Effector memory CD8-positive, alpha-beta T cell (primary cell): ENCODE measurements at regions not wholly inside any gene's neighbourhood (a gene's known extent, or its start where the extent isn't known, plus 50 kb on each side); places are given as distances from the start of the nearest gene placed in this dataset.
"Not testable (repeated sequence)": the region's sequence is repeated elsewhere in the genome, so short reads cannot be mapped to it uniquely, and the experiment has no call there.

Source experiments
- ATAC-seq: fragments of 150-1000 bp; cut with Tn5 transposase; replicated peaks from 2 replicates; pipeline ENCODE4 v1.10.0; 2021; ENCODE audit warnings: mild to moderate bottlenecking, moderate library complexity
- DNase-seq, 3 experiments: peaks; one replicate each; pipeline ENCODE4 v3.0.0; 2021
- H3K27ac Mint-ChIP-seq, 2 donors: one replicate each; pipeline ENCODE4 v1.8.0; 2022; ENCODE audit warnings: mild to moderate bottlenecking in 2 of 2, mixed read lengths in 2 of 2, moderate library complexity in 2 of 2
- H3K27me3 Mint-ChIP-seq, 2 donors: one replicate each; pipeline ENCODE4 v1.8.0; 2022; ENCODE audit warnings: mixed read lengths in 2 of 2
- H3K36me3 Mint-ChIP-seq: one replicate; pipeline ENCODE4 v1.8.0; 2022; ENCODE audit warnings: mild to moderate bottlenecking, moderate library complexity, mixed read lengths; ENCODE audit not compliant: insufficient read depth
- H3K4me1 Mint-ChIP-seq, 2 donors: one replicate each; pipeline ENCODE4 v1.8.0; 2022; ENCODE audit warnings: low read depth in 2 of 2, mixed read lengths in 2 of 2
- H3K4me3 Mint-ChIP-seq, 2 donors: one replicate each; pipeline ENCODE4 v1.8.0; 2022; ENCODE audit warnings: mild to moderate bottlenecking in 2 of 2, mixed read lengths in 2 of 2, moderate library complexity in 2 of 2
- H3K9me3 Mint-ChIP-seq, 2 donors: one replicate each; pipeline ENCODE4 v1.8.0; 2022; ENCODE audit warnings: mixed read lengths in 2 of 2

DNA sequence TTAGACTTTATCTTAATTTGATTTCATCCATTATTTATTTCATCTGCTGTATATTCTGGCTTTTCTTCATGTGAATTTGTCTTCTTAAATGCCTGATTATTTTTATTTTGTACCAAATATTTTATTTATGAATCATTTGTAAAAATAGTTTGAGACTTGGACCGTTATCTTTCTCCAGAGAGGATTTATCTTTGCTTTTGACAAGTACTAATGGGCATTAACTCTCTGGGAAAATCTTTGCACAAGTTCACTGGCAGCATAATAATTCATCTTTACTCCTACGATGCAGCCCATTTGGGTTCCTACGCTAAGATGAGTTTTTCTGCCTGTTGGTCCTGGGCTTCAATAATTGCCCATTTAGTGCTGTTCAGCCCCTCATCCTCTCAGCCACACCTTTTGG, 131.0 kb upstream of the RORB start:
- H3K27ac Mint-ChIP-seq: no peak overlapping the region
- H3K36me3 Mint-ChIP-seq: no peaks in the 10 kb centered on the region
- no peak overlapping the region for H3K4me3 Mint-ChIP-seq
- no peak for ATAC-seq
- H3K27me3 Mint-ChIP-seq: no peaks in the 10 kb centered on the region
- H3K9me3 Mint-ChIP-seq: peaks cover 7 to 8% of the 10 kb centered on the region in 2 donors
- no peaks in the 10 kb centered on the region for H3K4me1 Mint-ChIP-seq
- no peak for DNase-seq

DNA sequence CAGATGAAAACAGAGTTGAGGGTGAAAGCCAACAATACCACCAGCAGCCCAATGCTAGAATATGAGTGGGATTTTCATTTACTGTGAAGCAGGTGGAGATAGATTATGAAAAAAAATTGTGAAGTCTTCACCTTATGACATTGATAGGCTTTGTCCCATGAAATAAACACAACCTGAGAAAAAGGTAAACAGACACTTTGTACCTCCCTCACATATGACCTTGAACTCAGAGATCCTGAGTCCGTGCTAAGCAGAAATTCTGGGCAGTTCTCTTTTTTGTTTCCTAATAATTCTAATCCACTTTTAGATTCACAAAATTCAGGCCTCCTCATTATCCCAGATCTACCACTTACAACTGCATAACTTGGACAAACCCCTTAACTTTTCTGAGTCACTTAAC, 127.3 kb upstream of the RORB start:
- ATAC-seq: no peak
- Mint-ChIP-seq H3K27me3 (no peaks in the 10 kb centered on the region), H3K4me1 (no peaks in the 10 kb centered on the region), H3K36me3 (no peaks in the 10 kb centered on the region), H3K27ac (no peak overlapping the region), H3K4me3 (no peak overlapping the region), H3K9me3 (peaks cover 6 to 7% of the 10 kb centered on the region in 2 donors)
- no peak for DNase-seq

DNA sequence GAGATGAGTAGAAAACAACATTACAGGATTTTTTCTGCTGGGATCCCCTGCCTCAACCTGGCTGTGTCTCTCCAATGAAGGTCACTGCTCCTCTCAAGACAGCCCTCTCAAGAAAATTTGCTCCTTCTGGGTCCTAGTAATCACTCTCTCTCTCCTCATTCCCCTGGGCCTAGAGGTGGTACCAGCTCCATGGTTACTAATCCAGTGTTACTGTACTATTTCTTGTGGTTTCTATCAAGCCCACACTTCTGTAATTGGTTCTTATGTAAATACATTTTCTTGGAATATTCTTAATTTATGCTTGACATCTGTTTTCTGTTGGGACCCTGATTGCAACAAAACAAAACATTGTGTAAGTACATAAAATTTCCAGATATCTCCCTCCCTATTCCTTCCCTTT, 123.8 kb upstream of the RORB start:
- Mint-ChIP-seq H3K36me3 (no peaks in the 10 kb centered on the region), H3K27me3 (no peaks in the 10 kb centered on the region), H3K27ac (no peak overlapping the region), H3K9me3 (peaks cover 0 to 8% of the 10 kb centered on the region in 2 donors), H3K4me1 (no peaks in the 10 kb centered on the region), H3K4me3 (no peak overlapping the region)
- ATAC-seq (no peak), DNase-seq (no peak)

DNA sequence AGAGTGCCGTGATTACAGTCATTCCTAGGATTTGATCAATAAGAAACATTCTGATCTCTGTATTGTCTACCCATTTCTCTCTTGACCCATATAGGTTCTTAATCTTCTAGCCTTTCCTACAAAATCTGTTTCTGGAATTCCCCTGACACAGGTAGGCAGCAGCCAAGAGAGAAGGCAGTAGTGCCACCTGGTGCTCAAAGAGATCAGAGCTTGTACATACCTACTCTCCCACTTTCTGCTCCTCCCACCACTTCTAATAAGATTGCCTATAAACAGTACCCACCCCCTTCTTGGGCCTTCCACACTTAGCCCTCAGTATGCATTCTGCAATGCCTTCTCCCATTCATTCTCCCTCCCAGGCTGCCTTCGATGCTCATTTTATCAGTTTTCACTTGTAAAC, 117.4 kb upstream of the RORB start:
- DNase-seq: peak in 1 of 3 experiments; percentile 1
- ATAC-seq: peak; percentile 69

DNA sequence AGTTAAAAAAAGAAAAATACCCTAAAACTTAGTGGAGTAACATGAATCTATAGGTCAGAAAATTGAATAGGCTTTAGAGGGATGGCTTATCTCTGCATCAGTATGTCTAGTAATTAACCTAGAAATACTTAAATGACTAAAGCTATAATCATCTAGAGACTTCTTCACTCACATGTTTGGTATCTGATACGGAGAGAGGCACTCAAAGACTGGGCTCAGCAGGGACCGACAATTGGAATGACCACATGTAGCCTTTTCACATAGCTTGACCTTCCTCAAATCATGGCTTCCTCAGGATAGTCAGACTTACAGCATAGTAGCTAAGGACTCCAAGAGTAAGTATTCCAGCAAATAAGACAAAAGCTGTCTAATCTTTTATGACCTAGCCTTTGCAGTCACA, 105.3 kb upstream of the RORB start:
- Mint-ChIP-seq H3K4me1 (no peaks in the 10 kb centered on the region), H3K4me3 (no peak overlapping the region), H3K27me3 (no peaks in the 10 kb centered on the region), H3K36me3 (no peaks in the 10 kb centered on the region), H3K27ac (no peak overlapping the region), H3K9me3 (peaks cover 0 to 8% of the 10 kb centered on the region in 2 donors)
- ATAC-seq (no peak), DNase-seq (no peak)

More for the DNA sequence above, 117.4 kb upstream of the RORB start:
- Mint-ChIP-seq H3K27me3 (no peaks in the 10 kb centered on the region), H3K4me1 (no peaks in the 10 kb centered on the region), H3K4me3 (no peak overlapping the region), H3K9me3 (peaks cover 0 to 9% of the 10 kb centered on the region in 2 donors), H3K36me3 (no peaks in the 10 kb centered on the region), H3K27ac (no peak overlapping the region)

DNA sequence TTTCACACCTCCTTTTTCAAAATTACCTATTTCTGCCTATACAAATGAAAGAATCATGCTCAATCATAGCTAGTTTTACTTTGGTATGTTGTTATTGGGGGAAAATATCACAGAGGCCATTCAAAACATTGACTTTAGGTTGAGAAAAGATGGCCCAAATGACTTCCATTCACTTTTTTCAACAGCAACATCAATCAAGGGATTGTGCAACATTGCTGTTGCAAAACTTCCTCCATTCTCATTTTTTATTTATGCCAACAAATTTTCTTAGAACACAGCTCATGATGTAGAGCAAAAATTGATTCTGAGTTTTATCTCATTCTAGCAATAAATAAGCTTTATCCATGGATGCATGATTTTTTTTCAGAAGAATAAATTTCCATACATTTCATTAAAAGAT, 93.6 kb upstream of the RORB start:
- DNase-seq (no peak), ATAC-seq (no peak)
- Mint-ChIP-seq H3K4me3 (no peak overlapping the region), H3K27ac (no peak overlapping the region), H3K9me3 (peaks cover 13 to 17% of the 10 kb centered on the region in 2 donors), H3K4me1 (no peaks in the 10 kb centered on the region), H3K36me3 (no peaks in the 10 kb centered on the region), H3K27me3 (no peaks in the 10 kb centered on the region)

DNA sequence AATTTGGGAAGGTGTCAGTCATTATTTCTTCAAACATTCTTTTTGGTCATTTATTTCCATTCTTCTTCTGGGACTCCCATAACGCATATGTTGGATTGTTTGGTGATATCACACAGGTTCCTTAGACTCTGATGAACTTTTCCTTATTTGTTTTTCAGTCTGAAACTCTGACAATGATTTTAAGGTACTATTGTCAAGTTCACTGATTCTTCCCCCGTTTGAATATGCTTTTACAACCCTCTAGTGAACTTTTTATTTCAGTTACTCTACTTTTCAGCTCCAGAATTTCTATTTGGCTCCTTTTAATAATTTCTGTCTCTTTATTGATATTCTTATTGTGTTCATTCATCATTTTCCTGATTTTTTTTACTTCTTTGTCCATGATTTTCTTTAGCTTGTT, 92.5 kb upstream of the RORB start:
- no peaks in the 10 kb centered on the region for H3K4me1 Mint-ChIP-seq
- H3K9me3 Mint-ChIP-seq: peaks cover 13 to 17% of the 10 kb centered on the region in 2 donors
- DNase-seq (no peak), ATAC-seq (no peak)
- H3K27me3 Mint-ChIP-seq: no peaks in the 10 kb centered on the region
- H3K27ac Mint-ChIP-seq: no peak overlapping the region
- H3K36me3 Mint-ChIP-seq: no peaks in the 10 kb centered on the region
- no peak overlapping the region for H3K4me3 Mint-ChIP-seq

DNA sequence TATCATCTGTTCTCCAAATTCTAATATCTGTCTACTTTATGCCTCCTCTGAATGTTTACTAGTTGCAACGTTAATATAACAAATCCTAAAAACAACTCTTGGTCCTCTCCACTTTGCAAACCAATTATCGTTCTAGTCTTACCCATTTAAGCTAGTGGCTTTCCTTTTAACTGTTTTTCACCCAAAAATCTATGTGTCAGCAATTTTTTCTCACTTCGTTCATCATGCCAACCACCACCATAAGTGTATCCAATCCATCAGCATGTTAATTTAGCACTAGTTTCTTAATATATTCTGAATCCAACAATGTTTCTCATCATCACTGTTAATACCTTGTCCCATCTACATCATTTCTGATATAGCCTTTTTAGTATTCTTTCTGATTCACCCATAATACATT, 90.0 kb upstream of the RORB start:
- Mint-ChIP-seq H3K27me3 (no peaks in the 10 kb centered on the region), H3K36me3 (no peaks in the 10 kb centered on the region), H3K9me3 (peaks cover 14 to 17% of the 10 kb centered on the region in 2 donors), H3K4me1 (no peaks in the 10 kb centered on the region), H3K27ac (no peak overlapping the region), H3K4me3 (no peak overlapping the region)
- no peak for DNase-seq
- ATAC-seq: no peak

DNA sequence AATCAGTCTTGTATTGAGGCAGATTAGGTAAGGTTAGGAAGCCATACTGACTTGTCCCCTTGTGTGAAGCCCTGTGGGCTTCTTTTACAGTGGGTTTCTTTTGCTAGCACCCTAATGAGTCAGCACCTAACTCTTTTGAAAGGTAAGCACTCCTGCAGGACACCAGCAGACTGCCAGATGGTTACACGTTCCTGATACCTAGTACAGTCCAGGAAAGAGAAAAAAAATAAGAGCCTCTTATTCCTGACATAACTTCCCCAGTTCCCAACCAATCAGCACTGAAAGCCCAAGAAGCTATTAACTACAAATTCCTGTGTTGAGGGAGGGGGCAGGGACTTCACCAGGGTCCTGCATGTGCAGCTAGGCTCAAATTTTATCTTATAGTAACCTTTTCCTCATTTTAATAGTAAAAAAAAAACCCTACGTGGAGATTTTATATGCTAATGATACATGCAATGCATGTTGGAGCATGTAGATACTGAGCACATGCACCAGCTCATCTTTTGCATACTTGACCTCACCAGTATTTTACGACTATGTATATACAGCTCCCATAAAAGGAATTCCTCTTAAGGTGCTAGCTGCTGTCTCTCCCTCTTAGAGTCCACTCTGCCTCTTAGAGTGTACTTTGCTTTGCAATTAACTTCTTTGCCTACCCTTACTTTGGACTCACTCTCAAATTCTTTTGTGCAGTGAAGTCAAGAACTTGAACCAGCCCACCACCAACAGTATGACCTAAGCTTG, 84.7 kb upstream of the RORB start:
- H3K9me3 Mint-ChIP-seq: peaks cover 0 to 12% of the 10 kb centered on the region in 2 donors
- no peak overlapping the region for H3K4me3 Mint-ChIP-seq
- no peaks in the 10 kb centered on the region for H3K4me1 Mint-ChIP-seq
- DNase-seq (no peak), ATAC-seq (no peak)
- H3K27me3 Mint-ChIP-seq: no peaks in the 10 kb centered on the region
- no peak overlapping the region for H3K27ac Mint-ChIP-seq
- no peaks in the 10 kb centered on the region for H3K36me3 Mint-ChIP-seq

DNA sequence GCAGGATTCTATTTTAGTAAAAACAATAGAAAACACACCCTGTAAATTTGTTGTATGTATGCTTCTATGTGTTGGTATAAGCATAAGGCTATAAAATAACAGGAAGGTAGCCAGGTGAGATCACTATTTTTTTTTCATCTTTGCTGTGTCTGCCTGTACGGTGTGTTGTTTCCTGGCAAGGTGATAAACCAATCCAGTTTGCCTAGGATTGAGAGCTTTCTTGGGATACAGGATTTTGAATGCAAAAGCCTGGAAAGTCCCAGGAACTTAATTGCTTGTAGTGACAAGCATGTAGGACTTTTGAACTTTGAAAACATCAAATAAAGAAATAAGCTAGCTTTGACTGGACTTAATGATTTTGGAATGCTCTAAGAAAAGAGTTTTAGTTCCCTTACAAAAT, 83.3 kb upstream of the RORB start:
- no peak overlapping the region for H3K27ac Mint-ChIP-seq
- peaks cover 0 to 10% of the 10 kb centered on the region in 2 donors for H3K9me3 Mint-ChIP-seq
- no peaks in the 10 kb centered on the region for H3K36me3 Mint-ChIP-seq
- H3K4me1 Mint-ChIP-seq: no peaks in the 10 kb centered on the region
- ATAC-seq (no peak), DNase-seq (no peak)
- no peak overlapping the region for H3K4me3 Mint-ChIP-seq
- H3K27me3 Mint-ChIP-seq: no peaks in the 10 kb centered on the region

DNA sequence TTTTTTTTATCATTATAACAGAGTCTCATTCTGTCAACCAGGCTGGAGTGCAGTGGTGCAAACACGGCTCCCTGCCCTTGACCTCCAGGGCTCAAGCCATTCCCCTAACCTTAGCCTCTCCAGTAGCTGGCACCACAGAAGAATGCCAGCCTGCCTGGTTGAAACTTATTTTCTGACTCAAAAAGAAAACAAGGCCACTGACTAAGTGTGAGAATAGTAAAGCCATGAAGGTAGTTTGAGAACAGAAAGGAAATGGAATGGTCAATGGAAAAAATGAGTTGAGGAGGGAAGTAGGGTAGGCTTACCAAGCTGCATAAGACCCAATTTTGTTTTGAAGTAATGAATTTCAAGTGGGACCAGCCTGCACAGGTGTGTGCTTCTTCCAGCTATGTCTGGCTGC, 82.8 kb upstream of the RORB start:
- DNase-seq (no peak), ATAC-seq (no peak)
- no peak overlapping the region for H3K4me3 Mint-ChIP-seq
- H3K27me3 Mint-ChIP-seq: no peaks in the 10 kb centered on the region
- no peaks in the 10 kb centered on the region for H3K36me3 Mint-ChIP-seq
- H3K9me3 Mint-ChIP-seq: peaks cover 0 to 9% of the 10 kb centered on the region in 2 donors
- H3K4me1 Mint-ChIP-seq: no peaks in the 10 kb centered on the region
- no peak overlapping the region for H3K27ac Mint-ChIP-seq

DNA sequence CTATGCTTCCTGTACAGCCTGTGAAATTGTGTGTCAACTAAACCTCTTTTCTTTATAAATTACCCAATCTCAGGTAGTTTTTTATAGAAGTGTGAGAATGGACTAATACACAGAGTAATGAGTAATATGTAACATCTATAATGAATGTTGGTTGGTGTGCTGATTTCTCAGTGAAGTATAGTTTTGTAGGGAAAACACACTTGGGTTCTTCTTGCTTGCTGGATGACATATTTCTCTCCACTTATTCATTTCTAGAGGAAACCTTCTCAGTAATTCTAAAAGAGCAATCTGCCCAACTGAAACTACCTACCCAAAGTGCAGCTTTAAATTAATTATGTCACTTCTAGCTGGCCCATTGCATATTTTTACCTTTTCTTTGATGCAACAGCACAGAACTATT, 81.1 kb upstream of the RORB start:
- Mint-ChIP-seq H3K4me1 (no peaks in the 10 kb centered on the region), H3K27me3 (no peaks in the 10 kb centered on the region), H3K9me3 (peaks cover 0 to 6% of the 10 kb centered on the region in 2 donors), H3K4me3 (no peak overlapping the region), H3K36me3 (no peaks in the 10 kb centered on the region), H3K27ac (no peak overlapping the region)
- ATAC-seq (no peak), DNase-seq (no peak)

DNA sequence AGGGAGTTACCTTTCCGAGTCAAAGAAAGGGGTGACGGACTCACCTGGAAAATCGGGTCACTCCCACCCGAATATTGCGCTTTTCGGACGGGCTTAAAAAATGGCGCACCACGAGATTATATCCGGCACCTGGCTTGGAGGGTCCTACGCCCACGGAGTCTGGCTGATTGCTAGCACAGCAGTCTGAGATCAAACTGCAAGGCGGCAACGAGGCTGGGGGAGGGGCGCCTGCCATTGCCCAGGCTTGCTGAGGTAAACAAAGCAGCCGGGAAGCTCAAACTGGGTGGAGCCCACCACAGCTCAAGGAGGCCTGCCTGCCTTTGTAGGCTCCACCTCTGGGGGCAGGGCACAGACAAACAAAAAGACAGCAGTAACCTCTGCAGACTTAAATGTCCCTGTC, 72.6 kb upstream of the RORB start:
- not testable (repeated sequence) for DNase-seq, H3K4me1 Mint-ChIP-seq, H3K9me3 Mint-ChIP-seq, H3K27ac Mint-ChIP-seq, H3K36me3 Mint-ChIP-seq, H3K27me3 Mint-ChIP-seq, H3K4me3 Mint-ChIP-seq, ATAC-seq

DNA sequence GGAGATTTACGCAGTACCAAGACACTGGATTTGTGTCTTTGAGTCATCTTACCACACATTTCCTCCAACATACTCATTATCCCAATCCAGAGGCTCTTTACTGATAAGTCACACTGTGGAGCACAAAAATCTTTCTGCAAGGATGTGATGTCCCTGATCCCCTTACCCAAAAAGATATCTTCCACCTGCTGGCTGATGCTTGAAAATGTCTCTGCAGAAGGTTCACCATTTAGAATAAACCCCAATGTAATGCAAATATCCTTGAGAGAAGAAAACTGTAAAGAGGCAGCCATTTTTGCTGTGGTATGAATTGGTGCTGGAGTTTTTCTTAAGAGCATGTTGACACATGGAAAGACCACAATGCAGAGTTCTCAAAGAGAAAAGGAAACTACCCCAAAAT, 65.7 kb upstream of the RORB start:
- no peak for DNase-seq
- Mint-ChIP-seq H3K27ac (no peak overlapping the region), H3K36me3 (no peaks in the 10 kb centered on the region), H3K4me1 (no peaks in the 10 kb centered on the region), H3K27me3 (no peaks in the 10 kb centered on the region), H3K9me3 (peaks cover 0 to 2% of the 10 kb centered on the region in 2 donors), H3K4me3 (no peak overlapping the region)
- no peak for ATAC-seq
